NCI-H526 treated with DMSO at 0.1 percent for 48 hours (cell line): ENCODE measurements at regions not wholly inside any gene's neighbourhood (a gene's known extent, or its start where the extent isn't known, plus 50 kb on each side); places are given as distances from the start of the nearest gene placed in this dataset.
"Not testable (repeated sequence)": the region's sequence is repeated elsewhere in the genome, so short reads cannot be mapped to it uniquely, and the experiment has no call there.

Experiments used
- DNase-seq: peaks from one replicate; lab custom pipeline; 2025; lab: John Stamatoyannopoulos, UW

- no peak for DNase-seq
Measured at GRCh38 chr2:138066139-138066806, 102.0 kb downstream of the HNMT start.

- no peak for DNase-seq
Measured at GRCh38 chr2:138066841-138067240, 102.6 kb downstream of the HNMT start.

- DNase-seq = not testable (repeated sequence)
Measured at GRCh38 chr2:138068669-138069068, 104.4 kb downstream of the HNMT start.

GRCh38 chr2:138071042-138071719, 106.9 kb downstream of the HNMT start:
- not testable (repeated sequence) for DNase-seq

- DNase-seq = no peak
Measured at GRCh38 chr2:138071720-138072719, 107.7 kb downstream of the HNMT start.

GRCh38 chr2:138078153-138078552, 113.9 kb downstream of the HNMT start:
- DNase-seq = no peak

- no peak for DNase-seq
Measured at GRCh38 chr2:138079976-138080375, 115.7 kb downstream of the HNMT start.

GRCh38 chr2:138081225-138082073, 117.2 kb downstream of the HNMT start:
- no peak for DNase-seq

GRCh38 chr2:138084206-138084605, 119.9 kb downstream of the HNMT start:
- no peak for DNase-seq

- not testable (repeated sequence) for DNase-seq
Measured at GRCh38 chr2:138085441-138085840, 121.2 kb downstream of the HNMT start.

GRCh38 chr2:138086576-138086975, 122.3 kb downstream of the HNMT start:
- no peak for DNase-seq

- DNase-seq = no peak
Measured at GRCh38 chr2:138087751-138088593, 123.7 kb downstream of the HNMT start.

GRCh38 chr2:138090330-138090729, 126.1 kb downstream of the HNMT start:
- peak; percentile 23 for DNase-seq

- DNase-seq = no peak
Measured at GRCh38 chr2:138093455-138093854, 129.2 kb downstream of the HNMT start.

- no peak for DNase-seq
Measured at GRCh38 chr2:138094031-138094430, 129.8 kb downstream of the HNMT start.

GRCh38 chr2:138095336-138095735, 131.1 kb downstream of the HNMT start:
- no peak for DNase-seq

- not testable (repeated sequence) for DNase-seq
Measured at GRCh38 chr2:138099288-138099687, 135.0 kb downstream of the HNMT start.

GRCh38 chr2:138101718-138102117, 137.4 kb downstream of the HNMT start:
- DNase-seq = no peak

GRCh38 chr2:138102664-138103063, 138.4 kb downstream of the HNMT start:
- no peak for DNase-seq

GRCh38 chr2:138103156-138103555, 138.9 kb downstream of the HNMT start:
- no peak for DNase-seq

- no peak for DNase-seq
Measured at GRCh38 chr2:138104071-138104470, 139.8 kb downstream of the HNMT start.
